ENCODE measurements at regions not wholly inside any gene's neighbourhood (a gene's known extent, or its start where the extent isn't known, plus 50 kb on each side); places are given as distances from the start of the nearest gene placed in this dataset.

DNA sequence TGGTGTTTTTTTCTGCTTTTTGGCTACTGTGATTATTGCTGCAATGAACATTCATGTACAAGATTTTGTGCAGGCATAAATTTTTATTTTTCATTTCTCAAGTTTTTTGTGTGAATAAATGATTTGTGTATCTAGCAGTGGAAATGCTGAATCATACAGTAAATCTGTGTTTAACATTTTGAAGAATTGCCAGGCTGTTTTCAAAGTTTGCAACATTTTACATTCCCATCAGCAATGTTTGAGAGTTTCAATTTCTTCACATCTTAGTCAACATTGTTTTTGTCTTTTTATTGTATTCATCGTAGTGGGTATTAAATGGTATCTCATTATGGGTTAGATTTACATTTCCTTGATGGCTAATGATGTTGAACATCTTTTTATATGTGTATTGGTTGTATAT lies 98.8 kb upstream of the RBMS1 start (continued):
- TF ChIP-seq, protein P1, sequence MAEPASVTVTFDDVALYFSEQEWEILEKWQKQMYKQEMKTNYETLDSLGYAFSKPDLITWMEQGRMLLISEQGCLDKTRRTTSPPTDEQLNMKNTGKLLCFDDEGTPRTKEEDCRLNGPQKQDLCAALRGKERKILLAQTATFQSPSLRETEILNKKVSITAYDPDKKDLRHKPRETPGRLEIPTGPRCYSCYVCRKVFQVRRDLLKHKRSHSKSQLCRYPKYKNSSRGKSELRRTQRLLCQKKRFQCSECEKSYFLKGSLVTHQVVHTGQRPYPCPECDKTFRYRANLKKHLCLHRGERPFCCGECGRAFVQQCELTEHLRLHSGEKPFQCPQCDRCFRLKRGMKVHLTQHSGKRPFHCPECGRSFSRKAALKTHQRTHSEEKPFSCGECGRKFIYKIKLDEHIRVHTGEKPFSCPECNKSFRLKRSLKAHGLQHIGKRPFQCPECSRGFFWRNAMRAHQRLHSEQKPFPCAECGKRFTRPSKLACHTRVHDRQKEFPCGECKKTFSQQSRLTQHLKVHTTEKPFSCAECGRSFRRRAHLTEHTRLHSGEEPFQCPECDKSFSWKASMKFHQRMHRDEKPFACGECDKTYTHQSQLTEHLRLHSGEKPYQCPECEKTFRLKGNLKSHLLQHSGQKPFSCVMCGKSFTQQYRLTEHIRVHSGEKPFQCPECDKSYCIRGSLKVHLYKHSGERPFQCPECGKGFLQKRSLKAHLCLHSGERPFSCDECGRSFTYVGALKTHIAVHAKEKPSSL (CRISPR knock-in tag; conservative IDR thresholded peaks at IDR 0.05): no peak
- TF ChIP-seq TP53 (CRISPR knock-in tag; IDR thresholded peaks at IDR 0.05): no peak

DNA sequence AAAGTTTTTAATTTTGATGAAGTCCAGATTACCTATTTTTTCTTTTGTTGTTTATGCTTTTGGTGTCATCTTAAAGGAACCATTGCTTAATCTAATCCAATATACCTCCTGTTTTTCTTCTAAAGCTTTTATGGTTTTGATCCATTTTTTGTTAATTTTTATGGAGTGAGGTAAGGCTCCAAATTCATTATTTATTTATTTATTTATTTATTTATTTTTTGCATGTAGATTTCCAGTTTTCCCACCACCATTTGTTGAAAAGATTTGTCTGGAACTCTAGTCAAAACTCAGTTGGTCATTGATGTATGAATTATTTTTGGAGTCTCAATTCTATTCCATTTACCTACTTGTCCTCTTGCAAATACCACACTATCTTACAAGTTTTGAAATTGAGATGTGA lies 99.4 kb upstream of the RBMS1 start:
- ChIA-PET CTCF (no interaction called here), POLR2A (no interaction called here)
- H3K4me1 Mint-ChIP-seq: no peaks in the 10 kb centered on the region
- H3K9me3 Mint-ChIP-seq: peaks cover 29% of the 10 kb centered on the region
- peaks cover 11% of the 10 kb centered on the region for H3K36me3 Mint-ChIP-seq
- H3K4me3 Mint-ChIP-seq: no peak overlapping the region
- no peak overlapping the region for H3K27ac Mint-ChIP-seq
- TF ChIP-seq, protein P2, sequence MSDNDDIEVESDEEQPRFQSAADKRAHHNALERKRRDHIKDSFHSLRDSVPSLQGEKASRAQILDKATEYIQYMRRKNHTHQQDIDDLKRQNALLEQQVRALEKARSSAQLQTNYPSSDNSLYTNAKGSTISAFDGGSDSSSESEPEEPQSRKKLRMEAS (CRISPR knock-in tag; IDR thresholded peaks at IDR 0.05): no peak
- TF ChIP-seq CREM (CRISPR knock-in tag; IDR thresholded peaks at IDR 0.05) (no peak), ZNF232 (CRISPR knock-in tag; IDR thresholded peaks at IDR 0.05) (no peak), ZNF317 (CRISPR knock-in tag; IDR thresholded peaks at IDR 0.05; ENCODE audit: borderline replicate concordance, low read depth) (no peak), ZNF263 (CRISPR knock-in tag; IDR thresholded peaks at IDR 0.05; ENCODE audit: low read depth) (no peak)
- TF ChIP-seq, protein P3, sequence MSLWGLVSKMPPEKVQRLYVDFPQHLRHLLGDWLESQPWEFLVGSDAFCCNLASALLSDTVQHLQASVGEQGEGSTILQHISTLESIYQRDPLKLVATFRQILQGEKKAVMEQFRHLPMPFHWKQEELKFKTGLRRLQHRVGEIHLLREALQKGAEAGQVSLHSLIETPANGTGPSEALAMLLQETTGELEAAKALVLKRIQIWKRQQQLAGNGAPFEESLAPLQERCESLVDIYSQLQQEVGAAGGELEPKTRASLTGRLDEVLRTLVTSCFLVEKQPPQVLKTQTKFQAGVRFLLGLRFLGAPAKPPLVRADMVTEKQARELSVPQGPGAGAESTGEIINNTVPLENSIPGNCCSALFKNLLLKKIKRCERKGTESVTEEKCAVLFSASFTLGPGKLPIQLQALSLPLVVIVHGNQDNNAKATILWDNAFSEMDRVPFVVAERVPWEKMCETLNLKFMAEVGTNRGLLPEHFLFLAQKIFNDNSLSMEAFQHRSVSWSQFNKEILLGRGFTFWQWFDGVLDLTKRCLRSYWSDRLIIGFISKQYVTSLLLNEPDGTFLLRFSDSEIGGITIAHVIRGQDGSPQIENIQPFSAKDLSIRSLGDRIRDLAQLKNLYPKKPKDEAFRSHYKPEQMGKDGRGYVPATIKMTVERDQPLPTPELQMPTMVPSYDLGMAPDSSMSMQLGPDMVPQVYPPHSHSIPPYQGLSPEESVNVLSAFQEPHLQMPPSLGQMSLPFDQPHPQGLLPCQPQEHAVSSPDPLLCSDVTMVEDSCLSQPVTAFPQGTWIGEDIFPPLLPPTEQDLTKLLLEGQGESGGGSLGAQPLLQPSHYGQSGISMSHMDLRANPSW (CRISPR knock-in tag; conservative IDR thresholded peaks at IDR 0.05; ENCODE audit: low read depth): no peak
- TF ChIP-seq, protein P4, sequence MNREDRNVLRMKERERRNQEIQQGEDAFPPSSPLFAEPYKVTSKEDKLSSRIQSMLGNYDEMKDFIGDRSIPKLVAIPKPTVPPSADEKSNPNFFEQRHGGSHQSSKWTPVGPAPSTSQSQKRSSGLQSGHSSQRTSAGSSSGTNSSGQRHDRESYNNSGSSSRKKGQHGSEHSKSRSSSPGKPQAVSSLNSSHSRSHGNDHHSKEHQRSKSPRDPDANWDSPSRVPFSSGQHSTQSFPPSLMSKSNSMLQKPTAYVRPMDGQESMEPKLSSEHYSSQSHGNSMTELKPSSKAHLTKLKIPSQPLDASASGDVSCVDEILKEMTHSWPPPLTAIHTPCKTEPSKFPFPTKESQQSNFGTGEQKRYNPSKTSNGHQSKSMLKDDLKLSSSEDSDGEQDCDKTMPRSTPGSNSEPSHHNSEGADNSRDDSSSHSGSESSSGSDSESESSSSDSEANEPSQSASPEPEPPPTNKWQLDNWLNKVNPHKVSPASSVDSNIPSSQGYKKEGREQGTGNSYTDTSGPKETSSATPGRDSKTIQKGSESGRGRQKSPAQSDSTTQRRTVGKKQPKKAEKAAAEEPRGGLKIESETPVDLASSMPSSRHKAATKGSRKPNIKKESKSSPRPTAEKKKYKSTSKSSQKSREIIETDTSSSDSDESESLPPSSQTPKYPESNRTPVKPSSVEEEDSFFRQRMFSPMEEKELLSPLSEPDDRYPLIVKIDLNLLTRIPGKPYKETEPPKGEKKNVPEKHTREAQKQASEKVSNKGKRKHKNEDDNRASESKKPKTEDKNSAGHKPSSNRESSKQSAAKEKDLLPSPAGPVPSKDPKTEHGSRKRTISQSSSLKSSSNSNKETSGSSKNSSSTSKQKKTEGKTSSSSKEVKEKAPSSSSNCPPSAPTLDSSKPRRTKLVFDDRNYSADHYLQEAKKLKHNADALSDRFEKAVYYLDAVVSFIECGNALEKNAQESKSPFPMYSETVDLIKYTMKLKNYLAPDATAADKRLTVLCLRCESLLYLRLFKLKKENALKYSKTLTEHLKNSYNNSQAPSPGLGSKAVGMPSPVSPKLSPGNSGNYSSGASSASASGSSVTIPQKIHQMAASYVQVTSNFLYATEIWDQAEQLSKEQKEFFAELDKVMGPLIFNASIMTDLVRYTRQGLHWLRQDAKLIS (CRISPR knock-in tag; IDR thresholded peaks at IDR 0.05; ENCODE audit: borderline replicate concordance): no peak
- TF ChIP-seq, protein P5, sequence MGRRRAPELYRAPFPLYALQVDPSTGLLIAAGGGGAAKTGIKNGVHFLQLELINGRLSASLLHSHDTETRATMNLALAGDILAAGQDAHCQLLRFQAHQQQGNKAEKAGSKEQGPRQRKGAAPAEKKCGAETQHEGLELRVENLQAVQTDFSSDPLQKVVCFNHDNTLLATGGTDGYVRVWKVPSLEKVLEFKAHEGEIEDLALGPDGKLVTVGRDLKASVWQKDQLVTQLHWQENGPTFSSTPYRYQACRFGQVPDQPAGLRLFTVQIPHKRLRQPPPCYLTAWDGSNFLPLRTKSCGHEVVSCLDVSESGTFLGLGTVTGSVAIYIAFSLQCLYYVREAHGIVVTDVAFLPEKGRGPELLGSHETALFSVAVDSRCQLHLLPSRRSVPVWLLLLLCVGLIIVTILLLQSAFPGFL (CRISPR knock-in tag; IDR thresholded peaks at IDR 0.05; ENCODE audit: borderline replicate concordance): no peak
- TF ChIP-seq, protein P6, sequence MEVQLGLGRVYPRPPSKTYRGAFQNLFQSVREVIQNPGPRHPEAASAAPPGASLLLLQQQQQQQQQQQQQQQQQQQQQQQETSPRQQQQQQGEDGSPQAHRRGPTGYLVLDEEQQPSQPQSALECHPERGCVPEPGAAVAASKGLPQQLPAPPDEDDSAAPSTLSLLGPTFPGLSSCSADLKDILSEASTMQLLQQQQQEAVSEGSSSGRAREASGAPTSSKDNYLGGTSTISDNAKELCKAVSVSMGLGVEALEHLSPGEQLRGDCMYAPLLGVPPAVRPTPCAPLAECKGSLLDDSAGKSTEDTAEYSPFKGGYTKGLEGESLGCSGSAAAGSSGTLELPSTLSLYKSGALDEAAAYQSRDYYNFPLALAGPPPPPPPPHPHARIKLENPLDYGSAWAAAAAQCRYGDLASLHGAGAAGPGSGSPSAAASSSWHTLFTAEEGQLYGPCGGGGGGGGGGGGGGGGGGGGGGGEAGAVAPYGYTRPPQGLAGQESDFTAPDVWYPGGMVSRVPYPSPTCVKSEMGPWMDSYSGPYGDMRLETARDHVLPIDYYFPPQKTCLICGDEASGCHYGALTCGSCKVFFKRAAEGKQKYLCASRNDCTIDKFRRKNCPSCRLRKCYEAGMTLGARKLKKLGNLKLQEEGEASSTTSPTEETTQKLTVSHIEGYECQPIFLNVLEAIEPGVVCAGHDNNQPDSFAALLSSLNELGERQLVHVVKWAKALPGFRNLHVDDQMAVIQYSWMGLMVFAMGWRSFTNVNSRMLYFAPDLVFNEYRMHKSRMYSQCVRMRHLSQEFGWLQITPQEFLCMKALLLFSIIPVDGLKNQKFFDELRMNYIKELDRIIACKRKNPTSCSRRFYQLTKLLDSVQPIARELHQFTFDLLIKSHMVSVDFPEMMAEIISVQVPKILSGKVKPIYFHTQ (CRISPR knock-in tag; IDR thresholded peaks at IDR 0.05): no peak
- DNase-seq (ENCODE audit: low spot score) (no peak), ATAC-seq (no peak)
- H3K27me3 Mint-ChIP-seq (ENCODE audit: low read depth): peaks cover 5% of the 10 kb centered on the region; the same call in 1 of the 2 replicates
